ENCODE measurements at regions not wholly inside any gene's neighbourhood (a gene's known extent, or its start where the extent isn't known, plus 50 kb on each side); places are given as distances from the start of the nearest gene placed in this dataset.

GRCh38 chr3:1892459-1892858, 206.2 kb upstream of the CNTN4 start:
- H3K4me3 ChIP-seq (ENCODE audit: low read depth, low read length): no peak overlapping the region
- no peak for DNase-seq (ENCODE audit: low read depth)
- TF ChIP-seq MYC (IDR thresholded peaks at IDR 0.05; ENCODE audit: low read depth, low read length): no peak
- TF ChIP-seq POLR2A (IDR thresholded peaks at IDR 0.05; ENCODE audit: extremely low read depth, insufficient read length): no peak
- TF ChIP-seq MAX (IDR thresholded peaks at IDR 0.05; ENCODE audit: low read depth, low read length): no peak
- TF ChIP-seq CTCF (IDR thresholded peaks at IDR 0.05; ENCODE audit: low read depth, low read length): no peak

GRCh38 chr3:1902416-1902815, 196.2 kb upstream of the CNTN4 start:
- DNase-seq (ENCODE audit: low read depth): no peak
- H3K4me3 ChIP-seq (ENCODE audit: low read depth, low read length): no peak overlapping the region
- TF ChIP-seq POLR2A (IDR thresholded peaks at IDR 0.05; ENCODE audit: extremely low read depth, insufficient read length) (no peak), MYC (IDR thresholded peaks at IDR 0.05; ENCODE audit: low read depth, low read length) (no peak), MAX (IDR thresholded peaks at IDR 0.05; ENCODE audit: low read depth, low read length) (no peak), CTCF (IDR thresholded peaks at IDR 0.05; ENCODE audit: low read depth, low read length) (no peak)

GRCh38 chr3:1903111-1903510, 195.6 kb upstream of the CNTN4 start:
- DNase-seq (ENCODE audit: low read depth): no peak
- TF ChIP-seq POLR2A (IDR thresholded peaks at IDR 0.05; ENCODE audit: extremely low read depth, insufficient read length) (no peak), MAX (IDR thresholded peaks at IDR 0.05; ENCODE audit: low read depth, low read length) (no peak), CTCF (IDR thresholded peaks at IDR 0.05; ENCODE audit: low read depth, low read length) (no peak), MYC (IDR thresholded peaks at IDR 0.05; ENCODE audit: low read depth, low read length) (no peak)
- H3K4me3 ChIP-seq (ENCODE audit: low read depth, low read length): no peak overlapping the region

GRCh38 chr3:1907911-1908310, 190.8 kb upstream of the CNTN4 start:
- TF ChIP-seq CTCF (IDR thresholded peaks at IDR 0.05; ENCODE audit: low read depth, low read length) (no peak), MYC (IDR thresholded peaks at IDR 0.05; ENCODE audit: low read depth, low read length) (no peak), MAX (IDR thresholded peaks at IDR 0.05; ENCODE audit: low read depth, low read length) (no peak), POLR2A (IDR thresholded peaks at IDR 0.05; ENCODE audit: extremely low read depth, insufficient read length) (no peak)
- no peak for DNase-seq (ENCODE audit: low read depth)
- H3K4me3 ChIP-seq (ENCODE audit: low read depth, low read length): no peak overlapping the region

- TF ChIP-seq MYC (IDR thresholded peaks at IDR 0.05; ENCODE audit: low read depth, low read length): no peak
- no peak for TF ChIP-seq POLR2A (IDR thresholded peaks at IDR 0.05; ENCODE audit: extremely low read depth, insufficient read length)
- TF ChIP-seq MAX (IDR thresholded peaks at IDR 0.05; ENCODE audit: low read depth, low read length): no peak
- TF ChIP-seq CTCF (IDR thresholded peaks at IDR 0.05; ENCODE audit: low read depth, low read length): no peak
- no peak overlapping the region for H3K4me3 ChIP-seq (ENCODE audit: low read depth, low read length)
- no peak for DNase-seq (ENCODE audit: low read depth)
These were observed 189.8 kb upstream of the CNTN4 start for GRCh38 chr3:1908651-1909445.
